ENCODE measurements at regions not wholly inside any gene's neighbourhood (a gene's known extent, or its start where the extent isn't known, plus 50 kb on each side); places are given as distances from the start of the nearest gene placed in this dataset.

DNA sequence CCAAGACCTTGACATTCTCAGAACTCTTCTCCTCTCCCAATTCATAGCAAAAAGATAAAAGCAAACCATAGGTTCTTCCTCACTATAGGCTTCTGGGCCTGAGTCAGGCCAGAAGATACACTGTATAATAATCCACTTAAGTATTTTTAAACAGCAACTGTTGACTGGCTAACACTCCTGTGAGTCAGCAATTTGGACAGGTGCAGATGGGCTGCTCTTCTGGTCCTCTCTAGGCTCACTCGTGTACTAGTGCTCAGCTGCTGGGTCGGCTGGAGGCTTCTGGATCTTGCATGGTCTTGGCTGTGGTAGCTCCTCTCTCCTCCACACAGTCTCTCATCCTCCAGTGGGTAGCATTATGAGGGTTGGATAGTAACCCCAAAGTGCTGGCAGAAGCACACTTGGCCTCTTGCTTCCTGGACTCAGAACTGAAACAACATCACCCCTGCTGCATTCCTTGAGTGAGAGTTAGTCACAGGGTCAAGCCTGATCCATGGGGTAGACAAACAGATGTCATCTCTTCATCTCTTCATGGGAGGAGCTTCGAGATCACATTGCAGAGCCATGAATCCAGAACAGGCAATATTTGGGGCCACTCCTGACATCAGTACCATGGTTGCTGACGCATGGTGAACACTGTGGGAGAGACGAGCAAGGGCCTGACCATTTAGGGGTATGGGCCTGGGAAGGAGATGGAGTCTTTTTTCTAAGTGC lies 86.9 kb downstream of the C6orf118 start:
- H2AFZ ChIP-seq (ENCODE audit: low read depth, low read length) = no peak overlapping the region
- TF ChIP-seq, protein P1, sequence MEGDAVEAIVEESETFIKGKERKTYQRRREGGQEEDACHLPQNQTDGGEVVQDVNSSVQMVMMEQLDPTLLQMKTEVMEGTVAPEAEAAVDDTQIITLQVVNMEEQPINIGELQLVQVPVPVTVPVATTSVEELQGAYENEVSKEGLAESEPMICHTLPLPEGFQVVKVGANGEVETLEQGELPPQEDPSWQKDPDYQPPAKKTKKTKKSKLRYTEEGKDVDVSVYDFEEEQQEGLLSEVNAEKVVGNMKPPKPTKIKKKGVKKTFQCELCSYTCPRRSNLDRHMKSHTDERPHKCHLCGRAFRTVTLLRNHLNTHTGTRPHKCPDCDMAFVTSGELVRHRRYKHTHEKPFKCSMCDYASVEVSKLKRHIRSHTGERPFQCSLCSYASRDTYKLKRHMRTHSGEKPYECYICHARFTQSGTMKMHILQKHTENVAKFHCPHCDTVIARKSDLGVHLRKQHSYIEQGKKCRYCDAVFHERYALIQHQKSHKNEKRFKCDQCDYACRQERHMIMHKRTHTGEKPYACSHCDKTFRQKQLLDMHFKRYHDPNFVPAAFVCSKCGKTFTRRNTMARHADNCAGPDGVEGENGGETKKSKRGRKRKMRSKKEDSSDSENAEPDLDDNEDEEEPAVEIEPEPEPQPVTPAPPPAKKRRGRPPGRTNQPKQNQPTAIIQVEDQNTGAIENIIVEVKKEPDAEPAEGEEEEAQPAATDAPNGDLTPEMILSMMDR (IDR thresholded peaks at IDR 0.05; ENCODE audit: low read depth, low read length) = no peak
- no peak for TF ChIP-seq EZH2phosphoT487 (IDR thresholded peaks at IDR 0.05; ENCODE audit: low read depth)
- no peak overlapping the region for H3K9ac ChIP-seq (ENCODE audit: low read length)
- no peaks in the 10 kb centered on the region for H4K20me1 ChIP-seq (ENCODE audit: insufficient read depth, low read length)
- no peak overlapping the region for H3K4me3 ChIP-seq (ENCODE audit: low read length)
- no peaks in the 10 kb centered on the region for H3K4me1 ChIP-seq (ENCODE audit: low read length)
- no peak overlapping the region for H3K4me2 ChIP-seq (ENCODE audit: low read length)
- no peaks in the 10 kb centered on the region for H3K27me3 ChIP-seq (ENCODE audit: low read depth, low read length)
- no peaks in the 10 kb centered on the region for H3K79me2 ChIP-seq (ENCODE audit: low read length)
- H3K36me3 ChIP-seq (replicated peaks; ENCODE audit: low read depth, low read length) = no peaks in the 10 kb centered on the region
- H3K27ac ChIP-seq (ENCODE audit: low read length) = no peak overlapping the region
- H3K9me3 ChIP-seq (ENCODE audit: insufficient read depth, low read length) = no peaks in the 10 kb centered on the region

DNA sequence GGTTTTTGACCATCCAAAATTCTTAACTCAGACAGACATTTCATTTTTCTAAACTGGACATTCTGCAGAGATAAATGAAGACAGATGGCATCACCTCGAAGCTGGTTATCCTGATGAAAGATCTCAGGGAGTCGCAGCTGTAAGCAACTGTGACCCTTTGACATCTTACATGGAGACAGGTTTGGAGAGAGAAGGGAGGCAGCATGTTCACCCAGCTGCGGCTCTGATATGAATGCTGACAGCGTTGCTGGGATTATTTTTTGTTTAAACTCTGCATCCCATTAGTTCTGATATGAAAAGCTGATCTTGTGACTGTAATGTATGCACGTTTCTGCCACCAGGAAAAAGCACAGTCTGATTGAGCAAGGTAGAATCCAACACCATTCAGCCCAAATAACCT lies 89.4 kb downstream of the C6orf118 start:
- H3K79me2 ChIP-seq (ENCODE audit: low read length) = no peaks in the 10 kb centered on the region
- no peaks in the 10 kb centered on the region for H3K9me3 ChIP-seq (ENCODE audit: insufficient read depth, low read length)
- no peaks in the 10 kb centered on the region for H3K27me3 ChIP-seq (ENCODE audit: low read depth, low read length)
- H3K9ac ChIP-seq (ENCODE audit: low read length) = no peak overlapping the region
- no peak overlapping the region for H3K4me3 ChIP-seq (ENCODE audit: low read length)
- H2AFZ ChIP-seq (ENCODE audit: low read depth, low read length) = no peak overlapping the region
- H3K4me1 ChIP-seq (ENCODE audit: low read length) = no peaks in the 10 kb centered on the region
- TF ChIP-seq, protein P1 (IDR thresholded peaks at IDR 0.05; ENCODE audit: low read depth, low read length) = no peak
- no peak for TF ChIP-seq EZH2phosphoT487 (IDR thresholded peaks at IDR 0.05; ENCODE audit: low read depth)
- no peak overlapping the region for H3K27ac ChIP-seq (ENCODE audit: low read length)
- H4K20me1 ChIP-seq (ENCODE audit: insufficient read depth, low read length) = no peaks in the 10 kb centered on the region
- H3K4me2 ChIP-seq (ENCODE audit: low read length) = no peak overlapping the region
- H3K36me3 ChIP-seq (replicated peaks; ENCODE audit: low read depth, low read length) = no peaks in the 10 kb centered on the region

DNA sequence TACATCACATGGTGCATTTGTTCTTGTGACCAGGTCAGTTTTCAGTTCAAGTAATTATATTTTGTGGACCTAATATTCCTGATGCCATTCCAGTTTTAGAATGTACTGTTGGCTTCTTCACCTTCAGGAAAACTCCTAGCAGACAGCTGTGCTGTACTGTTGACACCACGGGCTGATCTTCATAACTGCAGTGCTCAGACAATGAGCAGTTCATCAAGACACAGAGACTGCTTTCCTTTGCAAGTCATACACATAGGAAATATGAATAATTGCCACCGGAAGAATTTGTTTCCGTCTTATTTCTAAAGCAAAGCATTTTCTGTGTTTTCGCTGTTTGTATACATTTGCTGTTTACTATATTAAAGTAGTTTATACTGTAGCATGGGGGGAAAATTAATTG lies 89.8 kb downstream of the C6orf118 start:
- no peak overlapping the region for H3K27ac ChIP-seq (ENCODE audit: low read length)
- no peaks in the 10 kb centered on the region for H4K20me1 ChIP-seq (ENCODE audit: insufficient read depth, low read length)
- H3K4me1 ChIP-seq (ENCODE audit: low read length) = no peaks in the 10 kb centered on the region

DNA sequence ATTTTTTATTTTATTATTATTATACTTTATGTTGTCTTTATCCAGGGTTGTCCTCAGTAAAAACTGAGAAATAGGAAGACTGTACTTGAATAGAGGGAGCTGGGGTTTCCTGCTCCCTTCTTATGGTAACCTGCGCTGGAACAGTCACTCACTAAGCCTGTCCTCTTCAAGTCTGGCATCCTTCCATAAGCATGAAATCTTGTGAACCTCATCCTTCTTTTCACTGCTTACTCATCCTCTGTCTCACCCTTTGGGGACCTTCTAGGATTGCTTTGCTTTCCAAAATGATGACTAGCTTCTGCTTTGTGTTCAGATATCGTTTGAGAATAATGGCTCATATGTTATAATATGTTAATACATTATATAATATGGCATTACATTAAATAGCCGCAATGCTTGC lies 90.6 kb downstream of the C6orf118 start:
- no peaks in the 10 kb centered on the region for H3K27me3 ChIP-seq (ENCODE audit: low read depth, low read length)
- H3K4me3 ChIP-seq (ENCODE audit: low read length) = no peak overlapping the region
- no peaks in the 10 kb centered on the region for H4K20me1 ChIP-seq (ENCODE audit: insufficient read depth, low read length)
- H3K4me2 ChIP-seq (ENCODE audit: low read length) = no peak overlapping the region
- H3K9me3 ChIP-seq (ENCODE audit: insufficient read depth, low read length) = no peaks in the 10 kb centered on the region
- no peak overlapping the region for H2AFZ ChIP-seq (ENCODE audit: low read depth, low read length)
- TF ChIP-seq, protein P1 (IDR thresholded peaks at IDR 0.05; ENCODE audit: low read depth, low read length) = no peak
- TF ChIP-seq EZH2phosphoT487 (IDR thresholded peaks at IDR 0.05; ENCODE audit: low read depth) = no peak
- H3K36me3 ChIP-seq (replicated peaks; ENCODE audit: low read depth, low read length) = no peaks in the 10 kb centered on the region
- H3K27ac ChIP-seq (ENCODE audit: low read length) = no peak overlapping the region
- H3K79me2 ChIP-seq (ENCODE audit: low read length) = no peaks in the 10 kb centered on the region
- H3K4me1 ChIP-seq (ENCODE audit: low read length) = no peaks in the 10 kb centered on the region
- H3K9ac ChIP-seq (ENCODE audit: low read length) = no peak overlapping the region

More for the DNA sequence above, 89.8 kb downstream of the C6orf118 start:
- H2AFZ ChIP-seq (ENCODE audit: low read depth, low read length) = no peak overlapping the region
- H3K36me3 ChIP-seq (replicated peaks; ENCODE audit: low read depth, low read length) = no peaks in the 10 kb centered on the region
- H3K9me3 ChIP-seq (ENCODE audit: insufficient read depth, low read length) = no peaks in the 10 kb centered on the region
- TF ChIP-seq, protein P1 (IDR thresholded peaks at IDR 0.05; ENCODE audit: low read depth, low read length) = no peak
- no peak for TF ChIP-seq EZH2phosphoT487 (IDR thresholded peaks at IDR 0.05; ENCODE audit: low read depth)
- no peak overlapping the region for H3K9ac ChIP-seq (ENCODE audit: low read length)
- H3K79me2 ChIP-seq (ENCODE audit: low read length) = no peaks in the 10 kb centered on the region
- no peak overlapping the region for H3K4me2 ChIP-seq (ENCODE audit: low read length)
- H3K4me3 ChIP-seq (ENCODE audit: low read length) = no peak overlapping the region
- H3K27me3 ChIP-seq (ENCODE audit: low read depth, low read length) = no peaks in the 10 kb centered on the region
